GM12891 (cell line): ENCODE measurements at regions not wholly inside any gene's neighbourhood (a gene's known extent, or its start where the extent isn't known, plus 50 kb on each side); places are given as distances from the start of the nearest gene placed in this dataset.

Source experiments
- POLR2A ChIP-seq: IDR thresholded peaks from 2 replicates; pipeline ENCODE4 v1.6.1; 2011; ENCODE audit warnings: low read depth, low read length, control low read depth
- POLR2AphosphoS5 ChIP-seq: IDR thresholded peaks from 2 replicates; pipeline ENCODE4 v1.6.1; 2011; ENCODE audit warnings: low read depth, low read length, control low read depth
- SPI1 ChIP-seq: IDR thresholded peaks from 2 replicates; pipeline ENCODE4 v1.6.1; 2011; ENCODE audit warnings: low read depth, low read length, control low read depth
- TAF1 ChIP-seq: IDR thresholded peaks from 2 replicates; pipeline ENCODE4 v1.6.1; 2011; ENCODE audit warnings: low read depth, low read length, control low read depth

- TF ChIP-seq POLR2AphosphoS5 (no peak), POLR2A (no peak), SPI1 (no peak), TAF1 (no peak)
These were observed 340.7 kb upstream of the HS3ST1 start for GRCh38 chr4:11769434-11769833.
